ENCODE measurements at regions not wholly inside any gene's neighbourhood (a gene's known extent, or its start where the extent isn't known, plus 50 kb on each side); places are given as distances from the start of the nearest gene placed in this dataset.

- Histone ChIP-seq H3K4me3 (no peak overlapping the region), H3K27ac (no peak overlapping the region)
Measured at GRCh38 chr5:29982457-29982856, 1211.0 kb upstream of the CDH6 start.

- Histone ChIP-seq H3K4me3 (no peak overlapping the region), H3K27ac (no peak overlapping the region)
Measured at GRCh38 chr5:29972597-29972996, 1220.9 kb upstream of the CDH6 start.

GRCh38 chr5:29963956-29964355 lies 1229.5 kb upstream of the CDH6 start:
- H3K4me3 ChIP-seq: no peak overlapping the region
- H3K27ac ChIP-seq: no peak overlapping the region

GRCh38 chr5:29960323-29960722 lies 1233.2 kb upstream of the CDH6 start:
- Histone ChIP-seq H3K27ac (no peak overlapping the region), H3K4me3 (no peak overlapping the region)

GRCh38 chr5:29950416-29951145 lies 1242.9 kb upstream of the CDH6 start:
- H3K27ac ChIP-seq: no peak overlapping the region
- no peak overlapping the region for H3K4me3 ChIP-seq

GRCh38 chr5:29949301-29949872 lies 1244.1 kb upstream of the CDH6 start:
- H3K27ac ChIP-seq: no peak overlapping the region
- no peak overlapping the region for H3K4me3 ChIP-seq

GRCh38 chr5:29944327-29944726 lies 1249.2 kb upstream of the CDH6 start:
- no peak overlapping the region for H3K27ac ChIP-seq
- H3K4me3 ChIP-seq: no peak overlapping the region

- no peak overlapping the region for H3K27ac ChIP-seq
- no peak overlapping the region for H3K4me3 ChIP-seq
Measured at GRCh38 chr5:29942089-29942488, 1251.4 kb upstream of the CDH6 start.

- H3K4me3 ChIP-seq: no peak overlapping the region
Measured at GRCh38 chr5:29939988-29940387, 1253.5 kb upstream of the CDH6 start.

GRCh38 chr5:29935371-29935770 lies 1258.1 kb upstream of the CDH6 start:
- H3K27ac ChIP-seq: no peak overlapping the region

More at GRCh38 chr5:29939988-29940387, 1253.5 kb upstream of the CDH6 start:
- no peak overlapping the region for H3K27ac ChIP-seq

GRCh38 chr5:29930316-29930715 lies 1263.2 kb upstream of the CDH6 start:
- Histone ChIP-seq H3K27ac (no peak overlapping the region), H3K4me3 (no peak overlapping the region)

More at GRCh38 chr5:29935371-29935770, 1258.1 kb upstream of the CDH6 start:
- no peak overlapping the region for H3K4me3 ChIP-seq

- H3K27ac ChIP-seq: no peak overlapping the region
Measured at GRCh38 chr5:29924107-29924506, 1269.4 kb upstream of the CDH6 start.

GRCh38 chr5:29905626-29906353 lies 1287.7 kb upstream of the CDH6 start:
- Histone ChIP-seq H3K27ac (no peak overlapping the region), H3K4me3 (no peak overlapping the region)

More at GRCh38 chr5:29924107-29924506, 1269.4 kb upstream of the CDH6 start:
- no peak overlapping the region for H3K4me3 ChIP-seq

- no peak overlapping the region for H3K4me3 ChIP-seq
- no peak overlapping the region for H3K27ac ChIP-seq
Measured at GRCh38 chr5:29902859-29903258, 1290.6 kb upstream of the CDH6 start.

GRCh38 chr5:29899583-29899982 lies 1293.9 kb upstream of the CDH6 start:
- H3K27ac ChIP-seq: no peak overlapping the region
- no peak overlapping the region for H3K4me3 ChIP-seq

GRCh38 chr5:29897916-29898315 lies 1295.6 kb upstream of the CDH6 start:
- H3K27ac ChIP-seq: no peak overlapping the region
- H3K4me3 ChIP-seq: no peak overlapping the region

GRCh38 chr5:29896646-29897045 lies 1296.8 kb upstream of the CDH6 start:
- H3K4me3 ChIP-seq: no peak overlapping the region
- H3K27ac ChIP-seq: no peak overlapping the region

- H3K27ac ChIP-seq: no peak overlapping the region
- H3K4me3 ChIP-seq: no peak overlapping the region
Measured at GRCh38 chr5:29894668-29895067, 1298.8 kb upstream of the CDH6 start.

GRCh38 chr5:29889051-29889450 lies 1304.4 kb upstream of the CDH6 start:
- H3K4me3 ChIP-seq: no peak overlapping the region
- no peak overlapping the region for H3K27ac ChIP-seq

GRCh38 chr5:29885595-29885994 lies 1307.9 kb upstream of the CDH6 start:
- H3K4me3 ChIP-seq: no peak overlapping the region
- no peak overlapping the region for H3K27ac ChIP-seq

- Histone ChIP-seq H3K4me3 (no peak overlapping the region), H3K27ac (no peak overlapping the region)
Measured at GRCh38 chr5:29882036-29882435, 1311.5 kb upstream of the CDH6 start.

Data from skin epidermis (tissue), 12 donors.